GM12891 (cell line): ENCODE measurements at regions not wholly inside any gene's neighbourhood (a gene's known extent, or its start where the extent isn't known, plus 50 kb on each side); places are given as distances from the start of the nearest gene placed in this dataset.

Experiments
- PAX5 ChIP-seq: IDR thresholded peaks from 2 replicates; pipeline ENCODE4 v1.6.1; 2011; ENCODE audit warnings: low read length, moderate library complexity, mild to moderate bottlenecking; ENCODE audit not compliant: insufficient read depth, severe bottlenecking
- POLR2A ChIP-seq: IDR thresholded peaks from 2 replicates; pipeline ENCODE4 v1.6.1; 2011; ENCODE audit warnings: low read depth, low read length, control low read depth
- POLR2AphosphoS5 ChIP-seq: IDR thresholded peaks from 2 replicates; pipeline ENCODE4 v1.6.1; 2011; ENCODE audit warnings: low read depth, low read length, control low read depth
- POU2F2 ChIP-seq: IDR thresholded peaks from 2 replicates; pipeline ENCODE4 v1.6.1; 2011; ENCODE audit warnings: low read depth, mild to moderate bottlenecking, control low read depth, low read length, moderate library complexity
- SPI1 ChIP-seq: IDR thresholded peaks from 2 replicates; pipeline ENCODE4 v1.6.1; 2011; ENCODE audit warnings: low read depth, low read length, control low read depth
- TAF1 ChIP-seq: IDR thresholded peaks from 2 replicates; pipeline ENCODE4 v1.6.1; 2011; ENCODE audit warnings: low read depth, low read length, control low read depth

- no peak for TF ChIP-seq SPI1
- TF ChIP-seq POLR2A, result no peak
- TF ChIP-seq POLR2AphosphoS5, result no peak
- TF ChIP-seq POU2F2, result no peak
- TF ChIP-seq TAF1, result no peak
- TF ChIP-seq PAX5, result no peak
Observed at GRCh38 chr17:83148317-83149028, 69.1 kb downstream of the METRNL start.
